GM13977 (cell line): ENCODE measurements at regions not wholly inside any gene's neighbourhood (a gene's known extent, or its start where the extent isn't known, plus 50 kb on each side); places are given as distances from the start of the nearest gene placed in this dataset.

Source experiments
- DNase-seq: peaks from one replicate; pipeline ENCODE4 v3.0.0; 2012; ENCODE audit warnings: low spot score
- CTCF ChIP-seq: IDR thresholded peaks from 2 replicates; pipeline ENCODE4 v1.5.1; 2012; ENCODE audit warnings: mild to moderate bottlenecking, control low read depth; ENCODE audit not compliant: insufficient read depth; ENCODE audit errors: extremely low read depth, missing control alignments
- in situ Hi-C: fragments of 300-500 bp; cut with MboI; formaldehyde crosslinking; loops from one replicate; pipeline ENCODE4 v1.12.0; 2022; ENCODE audit warnings: low sequenced_read_pairs, low pct_unique_long_range_greater_than_20kb, mixed read lengths, inconsistent platforms; ENCODE audit not compliant: unreplicated experiment

- no peak for DNase-seq
- in situ Hi-C loops: no loop called here
- TF ChIP-seq CTCF: no peak
These were observed 761.9 kb downstream of the TYW1 start for GRCh38 chr7:67758551-67758950.

DNA sequence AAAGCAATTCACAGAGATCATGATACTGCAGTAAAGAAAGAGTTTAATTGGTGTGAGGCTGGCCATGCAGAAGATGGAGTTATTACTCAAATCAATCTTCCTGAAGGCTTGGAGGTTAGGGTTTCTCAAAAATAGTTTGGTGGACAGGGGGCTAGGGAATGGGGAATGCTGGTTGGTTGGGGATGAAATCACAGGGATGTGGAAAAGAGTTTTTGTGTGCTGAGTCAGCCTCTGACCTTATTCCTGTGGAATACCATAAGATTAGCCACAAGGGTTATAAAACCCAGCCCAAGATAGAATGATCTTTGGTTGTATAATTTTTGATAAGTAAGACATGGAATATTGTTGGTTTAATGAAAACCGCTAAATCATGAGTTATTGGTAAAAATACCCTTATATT is 764.3 kb downstream of the TYW1 start:
- in situ Hi-C loops: no loop called here
- DNase-seq: no peak
- no peak for TF ChIP-seq CTCF

DNA sequence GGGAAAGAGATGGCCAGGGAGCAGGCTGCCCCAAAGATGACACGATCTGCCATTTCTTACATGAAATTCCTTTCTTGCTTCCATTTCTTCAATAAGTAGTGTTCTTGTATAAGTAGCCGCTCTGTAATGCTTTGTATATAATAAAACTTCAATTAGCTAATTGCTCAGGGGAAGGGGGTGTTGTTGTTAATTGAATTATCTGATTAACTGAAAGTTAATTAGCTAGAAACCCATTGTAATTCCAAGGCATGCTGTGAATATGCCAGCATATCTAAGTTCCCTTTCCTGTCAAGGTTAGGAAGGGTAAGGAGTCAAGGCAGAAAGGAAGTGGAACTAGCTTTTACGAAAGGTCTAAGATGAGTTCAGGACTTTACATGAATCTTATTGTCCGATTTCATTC is 765.9 kb downstream of the TYW1 start:
- in situ Hi-C loops: no loop called here
- DNase-seq: no peak
- TF ChIP-seq CTCF: no peak

DNA sequence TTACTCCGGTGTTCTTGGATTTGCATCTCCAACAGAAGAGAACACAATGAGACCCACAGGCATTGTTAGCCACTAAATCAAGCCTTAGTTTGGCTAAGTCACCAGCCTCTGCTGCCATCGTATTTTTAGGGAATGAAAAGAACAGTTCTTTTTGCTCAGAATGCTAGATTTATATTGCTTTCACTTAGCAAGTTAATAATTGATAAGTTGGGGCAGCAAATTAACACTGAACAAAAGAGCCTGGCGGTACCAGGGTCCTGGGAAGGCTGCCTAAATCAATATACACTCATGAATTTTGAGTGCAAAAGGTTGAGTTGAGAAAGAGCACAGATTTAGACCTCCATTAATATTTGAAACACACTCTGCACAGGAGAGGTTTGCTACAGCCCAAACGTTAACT is 767.7 kb downstream of the TYW1 start:
- in situ Hi-C loops: no loop called here

GRCh38 chr7:67765481-67766175 is 769.0 kb downstream of the TYW1 start:
- in situ Hi-C loops: no loop called here
- TF ChIP-seq CTCF: no peak
- no peak for DNase-seq

More for the DNA sequence above, 767.7 kb downstream of the TYW1 start:
- no peak for DNase-seq
- TF ChIP-seq CTCF: no peak

- TF ChIP-seq CTCF: no peak
- no peak for DNase-seq
- in situ Hi-C loops: no loop called here
These were observed 770.3 kb downstream of the TYW1 start for GRCh38 chr7:67766906-67767410.
